ENCODE measurements at regions not wholly inside any gene's neighbourhood (a gene's known extent, or its start where the extent isn't known, plus 50 kb on each side); places are given as distances from the start of the nearest gene placed in this dataset.
"Not testable (repeated sequence)": the region's sequence is repeated elsewhere in the genome, so short reads cannot be mapped to it uniquely, and the experiment has no call there.

DNA sequence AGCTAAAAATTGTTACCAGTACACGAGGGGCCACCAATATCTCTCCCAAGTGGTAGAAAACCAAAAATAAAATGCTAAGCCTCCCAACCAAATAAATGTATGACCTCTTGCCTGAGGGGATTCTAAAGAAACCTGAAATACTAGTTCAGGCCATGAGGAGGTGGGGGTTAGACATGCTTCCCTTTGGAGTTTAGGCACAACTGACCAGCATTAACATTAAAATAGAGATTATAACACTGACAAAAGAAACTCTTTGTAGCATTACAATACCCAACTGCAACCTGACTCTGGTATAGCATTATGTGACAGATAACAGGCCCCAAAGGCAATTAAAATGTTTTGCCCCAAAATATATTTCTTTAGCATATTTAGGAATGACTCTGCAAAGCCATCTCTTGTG, 637.6 kb upstream of the PCDH11Y start:
- H3K4me3 ChIP-seq (ENCODE audit: low read depth, low read length, poor library complexity, severe bottlenecking); H3K79me2 ChIP-seq (ENCODE audit: insufficient read depth, low read length); H3K9me2 ChIP-seq (ENCODE audit: low read depth, low read length); H3K9me3 ChIP-seq (ENCODE audit: low read length); H3K27ac ChIP-seq (ENCODE audit: low read depth, low read length, poor library complexity, severe bottlenecking); H3K27me3 ChIP-seq (ENCODE audit: insufficient read depth, low read length); H3K9ac ChIP-seq (ENCODE audit: low read length); H4K20me1 ChIP-seq (ENCODE audit: insufficient read depth, low read length); H2AFZ ChIP-seq (ENCODE audit: low read length); H3K36me3 ChIP-seq (ENCODE audit: insufficient read depth, low read length); H3K4me2 ChIP-seq (ENCODE audit: low read length); H3F3A ChIP-seq (ENCODE audit: insufficient read depth, low read length); H3K4me1 ChIP-seq (ENCODE audit: insufficient read depth, low read length, severe bottlenecking): not testable (repeated sequence)

DNA sequence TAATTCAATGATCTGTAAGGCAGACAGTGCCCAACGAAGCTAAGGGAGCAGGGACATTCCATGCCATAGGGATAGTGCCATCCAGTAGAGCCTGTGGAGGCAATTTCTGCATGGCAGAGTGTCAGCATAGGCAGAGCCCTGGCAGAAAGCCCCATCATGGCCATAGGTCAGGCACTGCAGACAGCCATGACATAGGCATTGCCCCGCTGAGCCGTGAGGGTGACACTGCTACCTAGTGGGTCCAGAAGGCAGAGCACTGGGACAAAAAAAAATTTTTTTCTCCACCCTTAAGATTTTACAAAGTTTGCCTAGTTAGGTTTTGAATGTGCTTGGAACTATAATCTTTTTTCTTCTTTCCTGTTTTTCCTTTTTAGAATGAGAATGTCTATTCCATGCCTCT, 596.3 kb upstream of the PCDH11Y start:
- H3K79me2 ChIP-seq (ENCODE audit: insufficient read depth, low read length); H3K27me3 ChIP-seq (ENCODE audit: insufficient read depth, low read length); H3K4me3 ChIP-seq (ENCODE audit: low read depth, low read length, poor library complexity, severe bottlenecking); H3K27ac ChIP-seq (ENCODE audit: low read depth, low read length, poor library complexity, severe bottlenecking); H2AFZ ChIP-seq (ENCODE audit: low read length); H3K4me1 ChIP-seq (ENCODE audit: insufficient read depth, low read length, severe bottlenecking); H4K20me1 ChIP-seq (ENCODE audit: insufficient read depth, low read length); H3K9me3 ChIP-seq (ENCODE audit: low read length); H3K9ac ChIP-seq (ENCODE audit: low read length); H3F3A ChIP-seq (ENCODE audit: insufficient read depth, low read length); H3K4me2 ChIP-seq (ENCODE audit: low read length); H3K9me2 ChIP-seq (ENCODE audit: low read depth, low read length); H3K36me3 ChIP-seq (ENCODE audit: insufficient read depth, low read length): not testable (repeated sequence)
- TF ChIP-seq, protein P1, sequence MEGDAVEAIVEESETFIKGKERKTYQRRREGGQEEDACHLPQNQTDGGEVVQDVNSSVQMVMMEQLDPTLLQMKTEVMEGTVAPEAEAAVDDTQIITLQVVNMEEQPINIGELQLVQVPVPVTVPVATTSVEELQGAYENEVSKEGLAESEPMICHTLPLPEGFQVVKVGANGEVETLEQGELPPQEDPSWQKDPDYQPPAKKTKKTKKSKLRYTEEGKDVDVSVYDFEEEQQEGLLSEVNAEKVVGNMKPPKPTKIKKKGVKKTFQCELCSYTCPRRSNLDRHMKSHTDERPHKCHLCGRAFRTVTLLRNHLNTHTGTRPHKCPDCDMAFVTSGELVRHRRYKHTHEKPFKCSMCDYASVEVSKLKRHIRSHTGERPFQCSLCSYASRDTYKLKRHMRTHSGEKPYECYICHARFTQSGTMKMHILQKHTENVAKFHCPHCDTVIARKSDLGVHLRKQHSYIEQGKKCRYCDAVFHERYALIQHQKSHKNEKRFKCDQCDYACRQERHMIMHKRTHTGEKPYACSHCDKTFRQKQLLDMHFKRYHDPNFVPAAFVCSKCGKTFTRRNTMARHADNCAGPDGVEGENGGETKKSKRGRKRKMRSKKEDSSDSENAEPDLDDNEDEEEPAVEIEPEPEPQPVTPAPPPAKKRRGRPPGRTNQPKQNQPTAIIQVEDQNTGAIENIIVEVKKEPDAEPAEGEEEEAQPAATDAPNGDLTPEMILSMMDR (IDR thresholded peaks at IDR 0.05; ENCODE audit: low read length): peak; percentile 6; the same call in 1 of the 2 replicates
